ENCODE measurements at regions not wholly inside any gene's neighbourhood (a gene's known extent, or its start where the extent isn't known, plus 50 kb on each side); places are given as distances from the start of the nearest gene placed in this dataset.

DNA sequence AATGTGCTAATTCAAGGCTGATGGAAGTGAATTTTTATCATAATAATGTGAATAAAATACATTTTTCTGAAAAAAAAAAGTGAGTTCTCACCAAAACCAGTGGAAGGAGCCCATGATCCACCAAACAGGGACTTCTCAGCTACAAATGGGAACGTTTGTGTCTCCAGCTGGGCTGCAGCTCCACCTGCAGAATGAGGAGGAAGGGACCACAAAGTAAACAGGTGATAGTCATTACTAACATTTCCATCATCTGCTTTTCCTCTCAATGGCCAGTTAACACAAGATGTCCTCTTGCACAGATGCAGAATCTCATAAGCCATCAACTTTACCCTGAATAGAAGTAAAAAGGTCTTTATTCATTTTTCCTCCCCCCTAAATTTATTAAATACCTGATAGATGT is 246.2 kb downstream of the MRPL39 start:
- TF ChIP-seq, protein P1, sequence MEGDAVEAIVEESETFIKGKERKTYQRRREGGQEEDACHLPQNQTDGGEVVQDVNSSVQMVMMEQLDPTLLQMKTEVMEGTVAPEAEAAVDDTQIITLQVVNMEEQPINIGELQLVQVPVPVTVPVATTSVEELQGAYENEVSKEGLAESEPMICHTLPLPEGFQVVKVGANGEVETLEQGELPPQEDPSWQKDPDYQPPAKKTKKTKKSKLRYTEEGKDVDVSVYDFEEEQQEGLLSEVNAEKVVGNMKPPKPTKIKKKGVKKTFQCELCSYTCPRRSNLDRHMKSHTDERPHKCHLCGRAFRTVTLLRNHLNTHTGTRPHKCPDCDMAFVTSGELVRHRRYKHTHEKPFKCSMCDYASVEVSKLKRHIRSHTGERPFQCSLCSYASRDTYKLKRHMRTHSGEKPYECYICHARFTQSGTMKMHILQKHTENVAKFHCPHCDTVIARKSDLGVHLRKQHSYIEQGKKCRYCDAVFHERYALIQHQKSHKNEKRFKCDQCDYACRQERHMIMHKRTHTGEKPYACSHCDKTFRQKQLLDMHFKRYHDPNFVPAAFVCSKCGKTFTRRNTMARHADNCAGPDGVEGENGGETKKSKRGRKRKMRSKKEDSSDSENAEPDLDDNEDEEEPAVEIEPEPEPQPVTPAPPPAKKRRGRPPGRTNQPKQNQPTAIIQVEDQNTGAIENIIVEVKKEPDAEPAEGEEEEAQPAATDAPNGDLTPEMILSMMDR (IDR thresholded peaks at IDR 0.05; ENCODE audit: low read depth, low read length, missing control alignments), result no peak
- DNase-seq (ENCODE audit: low read depth), result no peak
- in situ Hi-C loops (cut with HindIII; ENCODE audit: low sequenced_read_pairs), result no loop called here
- no peak overlapping the region for H3K4me3 ChIP-seq (ENCODE audit: low read depth, low read length)

- TF ChIP-seq, protein P1 (IDR thresholded peaks at IDR 0.05; ENCODE audit: low read depth, low read length, missing control alignments), result peak; percentile 39
- in situ Hi-C loops (cut with HindIII; ENCODE audit: low sequenced_read_pairs), result no loop called here
- no peak for DNase-seq (ENCODE audit: low read depth)
- H3K4me3 ChIP-seq (ENCODE audit: low read depth, low read length), result no peak overlapping the region
Measured at GRCh38 chr21:25360593-25360992, 246.7 kb downstream of the MRPL39 start.

DNA sequence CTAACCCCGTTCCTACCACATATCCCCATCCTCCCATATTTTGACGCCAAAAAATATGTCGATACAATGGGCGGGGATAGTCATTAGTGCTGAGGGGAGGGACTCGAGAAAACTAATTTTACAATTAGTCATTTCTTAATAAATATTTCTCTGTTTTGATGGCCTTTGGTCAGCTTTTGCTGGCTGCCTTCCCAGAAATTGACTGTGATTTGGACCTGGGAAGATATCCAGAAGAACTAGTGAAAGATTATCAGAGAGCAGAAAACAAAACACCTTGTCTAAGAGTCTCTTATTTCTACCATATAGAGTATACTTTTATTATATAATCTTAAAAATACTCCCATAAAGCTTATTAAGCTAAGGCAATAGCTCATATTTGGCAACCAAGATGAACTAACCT is 247.6 kb downstream of the MRPL39 start:
- no peak for DNase-seq (ENCODE audit: low read depth)
- in situ Hi-C loops (cut with HindIII; ENCODE audit: low sequenced_read_pairs), result no loop called here
- no peak overlapping the region for H3K4me3 ChIP-seq (ENCODE audit: low read depth, low read length)
- TF ChIP-seq, protein P1 (IDR thresholded peaks at IDR 0.05; ENCODE audit: low read depth, low read length, missing control alignments), result no peak

DNA sequence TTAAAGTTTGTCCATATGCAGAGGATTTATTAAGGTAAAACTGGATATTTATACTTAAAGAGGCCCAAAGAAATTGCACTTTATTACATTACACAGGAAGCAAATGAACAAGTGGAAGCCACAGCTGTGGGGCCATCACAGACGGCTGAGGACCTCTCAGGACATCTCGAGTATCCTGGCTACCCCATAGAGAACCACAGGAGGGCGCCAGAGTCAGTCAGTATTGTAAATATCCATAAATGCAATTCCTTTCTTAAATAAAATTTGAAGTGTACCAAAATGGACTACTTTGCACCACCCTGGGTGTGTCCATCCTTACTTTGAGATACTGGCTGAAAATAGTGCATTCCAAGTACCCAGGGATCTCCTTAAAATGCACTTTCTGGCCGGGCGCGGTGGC is 257.2 kb downstream of the MRPL39 start:
- in situ Hi-C loops (cut with HindIII; ENCODE audit: low sequenced_read_pairs), result no loop called here
- TF ChIP-seq, protein P1 (IDR thresholded peaks at IDR 0.05; ENCODE audit: low read depth, low read length, missing control alignments), result peak; percentile 68
- no peak overlapping the region for H3K4me3 ChIP-seq (ENCODE audit: low read depth, low read length)
- DNase-seq (ENCODE audit: low read depth), result peak; percentile 13

GRCh38 chr21:25343774-25344545 is 263.3 kb downstream of the MRPL39 start:
- TF ChIP-seq, protein P1 (IDR thresholded peaks at IDR 0.05; ENCODE audit: low read depth, low read length, missing control alignments), result no peak
- in situ Hi-C loops (cut with HindIII; ENCODE audit: low sequenced_read_pairs), result no loop called here
- H3K4me3 ChIP-seq (ENCODE audit: low read depth, low read length), result no peak overlapping the region
- no peak for DNase-seq (ENCODE audit: low read depth)

DNA sequence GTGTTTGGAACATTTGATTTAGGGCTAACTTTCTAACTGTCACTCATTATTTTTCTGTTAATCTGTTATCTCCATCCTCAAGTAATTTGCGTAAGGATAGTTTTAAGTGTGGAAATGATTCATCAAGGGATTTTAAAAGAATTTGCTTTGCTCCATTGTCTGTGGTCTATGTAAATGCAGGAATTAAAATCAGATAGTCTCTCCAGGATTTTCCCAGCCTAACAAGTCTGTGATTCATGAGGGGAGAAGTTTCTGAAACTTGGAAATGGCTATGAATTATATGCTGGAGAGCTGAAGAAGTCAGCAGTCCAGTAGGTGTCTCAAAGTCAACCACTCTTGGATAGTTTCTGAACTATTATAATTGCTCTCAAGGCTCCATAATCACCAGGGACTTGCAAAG is 264.5 kb downstream of the MRPL39 start:
- H3K4me3 ChIP-seq (ENCODE audit: low read depth, low read length), result no peak overlapping the region
- in situ Hi-C loops (cut with HindIII; ENCODE audit: low sequenced_read_pairs), result no loop called here
- DNase-seq (ENCODE audit: low read depth), result peak; percentile 19
- TF ChIP-seq, protein P1 (IDR thresholded peaks at IDR 0.05; ENCODE audit: low read depth, low read length, missing control alignments), result no peak
